Pulmonary artery endothelial cell (primary cell): ENCODE measurements at regions not wholly inside any gene's neighbourhood (a gene's known extent, or its start where the extent isn't known, plus 50 kb on each side); places are given as distances from the start of the nearest gene placed in this dataset.
"Not testable (repeated sequence)": the region's sequence is repeated elsewhere in the genome, so short reads cannot be mapped to it uniquely, and the experiment has no call there.

Source experiments
- DNase-seq: peaks from one replicate; pipeline ENCODE4 v3.0.0-alpha.2; 2011; ENCODE audit warnings: low read depth, low spot score

DNA sequence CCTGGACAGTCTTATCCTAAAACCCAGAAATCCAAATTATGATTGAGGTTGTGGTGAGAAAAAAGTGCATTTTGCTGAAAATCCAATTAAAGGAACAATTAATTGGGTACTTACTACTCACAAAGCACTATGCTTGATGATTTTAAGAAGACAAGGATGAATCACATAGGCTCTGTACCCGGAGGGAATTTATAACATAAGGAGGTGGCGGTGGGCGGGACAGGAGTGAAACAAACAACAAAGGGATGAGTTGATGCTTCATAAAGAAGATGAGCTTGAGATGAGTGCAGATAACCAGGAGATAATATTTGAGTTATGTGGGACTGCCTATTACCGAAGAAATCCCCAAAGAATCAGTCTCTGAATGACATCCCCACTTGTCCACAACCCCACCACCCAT, 171.1 kb upstream of the FZD8 start:
- no peak for DNase-seq

DNA sequence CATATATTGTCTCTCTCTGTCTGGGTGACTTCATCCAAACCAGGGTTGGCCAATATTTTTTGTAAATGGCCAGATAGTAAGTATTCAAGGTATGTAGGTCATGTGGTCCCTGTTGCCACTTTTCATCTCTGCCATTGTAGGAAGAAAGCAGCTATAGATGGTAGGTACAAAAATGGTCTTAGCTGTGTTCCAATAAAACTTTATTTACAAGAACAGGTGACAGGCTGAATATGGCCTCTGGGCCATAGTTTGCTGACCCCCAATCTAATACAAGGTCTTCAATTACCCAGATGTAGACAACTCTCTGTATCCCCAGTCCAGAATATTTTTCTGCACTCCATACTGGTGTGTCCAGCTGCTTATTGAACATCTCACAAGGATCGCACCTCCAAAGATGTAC, 166.2 kb upstream of the FZD8 start:
- no peak for DNase-seq

DNA sequence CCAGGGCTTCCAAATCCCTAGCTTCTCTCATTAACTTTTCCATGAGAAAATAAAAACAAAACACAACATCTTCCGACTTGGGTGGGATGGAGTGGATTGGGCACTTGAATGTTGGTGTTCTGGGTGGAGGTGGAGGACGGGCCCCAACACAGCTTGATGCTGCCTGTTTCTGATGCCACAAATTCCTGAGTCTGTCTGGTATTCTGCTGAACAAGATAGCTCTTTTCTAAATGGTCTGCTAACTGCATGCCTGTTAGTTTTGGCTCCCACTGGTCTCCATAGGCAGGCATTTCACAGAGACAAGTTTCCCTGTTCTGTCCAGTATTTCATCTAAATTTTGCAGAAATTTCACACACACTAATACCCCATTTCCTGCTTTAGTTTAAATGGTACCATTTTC, 160.9 kb upstream of the FZD8 start:
- DNase-seq: no peak

DNA sequence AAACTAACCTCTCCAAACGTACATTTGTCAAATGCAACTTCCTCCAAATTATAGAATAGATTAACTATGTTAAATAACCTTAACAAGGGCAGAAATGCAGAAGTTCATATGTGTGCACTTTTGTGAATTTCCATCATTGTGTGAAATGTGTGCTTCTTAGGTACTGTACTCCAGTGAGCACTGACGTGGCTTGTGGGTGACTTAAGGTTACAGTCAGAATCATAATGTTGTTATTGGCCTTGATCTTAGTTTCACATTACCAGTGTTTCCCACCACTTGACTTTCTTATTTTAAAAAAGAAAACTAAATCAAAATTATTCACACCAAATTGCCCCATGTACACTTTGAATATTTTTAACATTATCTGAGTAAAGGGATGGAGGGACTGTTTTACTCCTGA, 155.1 kb upstream of the FZD8 start:
- DNase-seq: no peak

DNA sequence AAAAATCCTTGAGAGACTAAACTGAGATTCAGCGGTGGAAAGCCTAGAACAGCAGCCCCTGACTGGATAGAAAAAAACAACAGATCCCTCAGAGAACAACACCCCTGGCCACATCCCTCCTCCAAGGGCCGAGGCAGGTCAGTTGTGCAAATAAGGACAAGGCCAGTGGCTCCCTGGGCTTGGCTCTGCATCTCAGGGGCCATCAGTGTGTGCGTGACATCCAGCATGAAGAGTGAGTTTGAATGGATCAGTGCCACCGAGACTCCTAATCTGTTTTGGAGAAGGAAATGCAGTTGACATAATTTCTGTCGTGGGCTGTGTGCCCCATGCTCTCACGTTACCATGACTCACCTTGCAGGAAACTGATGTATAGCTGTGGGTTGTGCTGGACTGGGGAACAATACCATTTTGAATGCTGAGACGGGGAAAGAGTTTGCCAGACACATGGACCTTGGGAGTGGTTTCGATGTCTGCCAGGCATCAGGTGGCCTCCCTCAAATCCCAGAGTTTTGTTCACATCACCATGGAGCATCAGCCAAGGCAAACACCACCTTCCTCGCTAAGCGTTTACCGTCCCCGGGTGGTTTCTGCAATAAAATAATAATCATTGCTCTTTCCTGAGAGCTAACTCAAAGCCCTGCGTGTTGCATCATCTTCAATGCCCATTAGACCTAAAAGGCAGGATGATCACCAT, 153.2 kb upstream of the FZD8 start:
- peak; percentile 35 for DNase-seq

DNA sequence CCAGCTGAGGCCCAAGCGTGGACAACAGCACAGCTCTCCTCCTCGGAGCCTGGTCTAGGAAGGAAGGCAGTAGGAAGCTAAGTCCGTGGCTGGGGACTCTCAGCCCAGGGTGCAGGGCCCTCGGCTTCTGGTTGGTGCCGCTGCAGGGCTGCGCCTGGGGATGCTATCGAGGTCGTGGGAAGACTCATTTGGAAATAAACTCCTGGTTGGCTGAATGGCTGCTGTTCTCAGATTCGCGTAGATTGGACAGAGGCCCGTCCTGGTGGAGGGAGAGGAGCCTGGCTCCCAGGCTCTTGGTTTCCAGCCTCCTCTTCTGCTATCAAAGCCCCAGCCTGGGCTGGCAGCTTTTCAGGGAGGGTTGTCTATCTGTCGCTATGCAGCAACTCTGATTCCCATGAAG, 152.6 kb upstream of the FZD8 start:
- DNase-seq: no peak

DNA sequence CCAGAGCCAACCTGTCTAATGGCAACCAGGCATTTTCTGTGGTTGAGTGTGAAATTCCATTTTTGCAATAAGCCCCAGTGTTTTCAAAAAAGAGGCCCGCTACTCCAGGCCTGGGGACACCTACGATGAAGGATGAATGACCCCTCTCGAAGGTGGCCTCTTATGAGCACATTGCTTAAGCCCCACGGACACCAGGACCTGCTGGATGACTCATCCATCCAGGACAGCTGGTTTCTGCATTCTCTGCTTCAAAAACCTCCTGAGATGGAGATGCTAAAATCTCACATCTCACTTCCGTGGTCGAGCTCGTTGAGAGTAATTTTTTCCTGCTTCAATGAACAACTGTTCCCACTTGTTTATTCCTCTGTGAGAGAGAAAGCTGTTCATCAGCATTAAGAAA, 150.2 kb upstream of the FZD8 start:
- no peak for DNase-seq

DNA sequence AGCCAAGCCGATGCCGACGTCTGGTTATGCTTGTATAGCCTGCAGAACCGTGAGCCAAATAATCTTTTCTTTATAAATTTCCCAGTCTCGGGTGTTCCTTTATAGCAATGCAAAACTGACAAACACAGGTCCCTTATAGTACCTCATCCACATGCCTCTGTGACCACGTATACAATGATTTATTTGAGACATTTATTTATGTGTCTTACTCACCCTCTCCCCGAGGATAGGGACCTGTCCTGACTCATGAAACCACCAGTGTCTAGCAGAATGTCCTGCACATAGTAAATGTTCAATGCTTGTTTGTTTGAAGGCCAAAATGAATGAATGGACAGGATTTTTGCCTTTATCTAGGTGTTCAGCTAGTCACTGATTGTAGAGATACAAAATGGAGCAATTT, 147.9 kb upstream of the FZD8 start:
- DNase-seq: no peak

DNA sequence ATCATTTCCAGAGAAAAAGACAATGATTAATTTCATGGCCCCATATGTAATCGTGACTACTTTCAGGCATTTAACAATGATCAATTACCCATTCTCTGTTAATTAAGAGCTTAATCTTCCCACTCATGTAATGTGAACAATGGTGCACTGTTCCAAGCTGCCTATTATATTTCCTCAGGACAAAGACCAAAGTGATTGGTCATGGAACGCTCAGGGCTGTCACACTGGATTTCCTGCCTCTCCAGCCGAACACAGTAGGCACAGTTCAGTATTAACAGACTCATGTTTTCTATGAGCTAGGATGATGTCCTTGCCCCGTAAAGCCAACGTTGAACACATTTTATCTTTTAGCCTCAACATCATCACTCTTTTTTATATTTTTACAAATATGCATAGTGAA, 142.7 kb upstream of the FZD8 start:
- DNase-seq: no peak

DNA sequence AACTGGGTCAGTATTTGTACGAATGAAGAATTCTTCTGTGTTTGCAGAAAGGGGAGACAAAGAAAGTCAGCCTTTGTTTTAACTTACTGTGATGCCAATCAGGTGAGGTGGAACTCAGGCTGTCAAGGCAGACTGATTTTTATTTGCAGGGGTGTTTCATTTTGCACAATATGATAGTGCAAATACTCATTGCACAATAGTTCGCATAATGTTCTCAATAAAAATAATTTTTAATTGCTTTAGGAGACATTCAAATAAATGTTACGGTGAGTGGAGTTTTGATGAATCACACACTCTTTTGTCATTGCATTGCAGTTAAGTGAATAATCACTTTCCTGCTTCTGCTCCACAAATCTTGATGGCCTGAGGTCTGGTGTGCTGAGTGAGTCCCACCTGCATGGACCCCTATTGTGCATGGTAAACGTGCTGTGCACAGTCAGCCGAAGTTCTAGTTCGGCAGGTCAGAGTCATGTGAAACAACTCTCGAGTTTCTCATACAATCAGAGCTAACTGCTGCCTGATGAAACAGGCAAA, 141.3 kb upstream of the FZD8 start:
- no peak for DNase-seq

DNA sequence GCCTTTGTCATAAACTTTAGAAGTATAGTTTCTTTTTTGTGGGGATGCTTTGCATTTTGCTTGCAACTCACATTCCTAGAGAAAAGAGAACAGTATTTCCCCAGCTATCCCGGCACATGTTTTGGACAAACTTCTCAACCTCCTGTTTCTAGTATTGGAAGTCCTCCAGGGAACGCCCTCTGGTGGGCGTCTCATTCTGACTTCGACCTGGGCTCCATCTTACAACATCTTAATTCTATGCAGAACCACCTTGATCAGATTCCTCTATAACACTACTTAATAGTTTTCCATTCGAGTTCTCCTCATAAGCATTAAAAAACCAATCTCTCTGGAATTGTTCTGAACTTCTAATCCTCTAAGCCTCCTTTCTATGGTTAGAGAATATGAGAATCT, 139.5 kb upstream of the FZD8 start:
- no peak for DNase-seq

DNA sequence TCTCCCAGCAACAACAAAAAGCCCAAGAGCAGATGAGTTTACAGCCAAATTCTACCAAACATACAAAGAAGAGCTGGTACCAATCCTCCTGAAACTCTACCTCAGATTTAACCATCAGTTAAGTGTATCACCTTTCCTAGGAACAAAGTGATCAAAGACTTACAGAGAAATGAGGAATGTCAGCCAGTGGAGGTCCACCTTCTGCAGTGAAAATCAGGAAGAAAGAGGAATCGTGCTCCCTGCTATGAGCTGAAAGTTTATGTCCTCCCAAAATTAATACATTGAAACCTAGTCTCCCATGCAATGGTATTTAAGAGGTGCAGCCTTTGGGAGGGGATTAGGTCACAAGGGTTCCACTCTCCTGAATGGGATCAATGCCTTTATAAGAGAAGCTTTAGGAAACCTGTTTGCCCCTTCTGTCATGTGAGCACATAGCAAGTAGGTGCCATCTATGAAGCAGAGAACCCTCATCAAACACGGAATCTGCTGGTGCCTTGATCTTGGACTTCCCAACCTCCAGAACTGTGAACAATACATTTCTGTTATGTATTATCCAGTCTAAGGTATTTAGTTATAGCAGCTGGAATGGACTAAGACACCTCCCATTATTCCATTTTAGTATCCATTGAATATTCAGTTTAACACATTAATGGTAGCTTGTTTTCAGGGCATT, 139.0 kb upstream of the FZD8 start:
- DNase-seq: no peak

DNA sequence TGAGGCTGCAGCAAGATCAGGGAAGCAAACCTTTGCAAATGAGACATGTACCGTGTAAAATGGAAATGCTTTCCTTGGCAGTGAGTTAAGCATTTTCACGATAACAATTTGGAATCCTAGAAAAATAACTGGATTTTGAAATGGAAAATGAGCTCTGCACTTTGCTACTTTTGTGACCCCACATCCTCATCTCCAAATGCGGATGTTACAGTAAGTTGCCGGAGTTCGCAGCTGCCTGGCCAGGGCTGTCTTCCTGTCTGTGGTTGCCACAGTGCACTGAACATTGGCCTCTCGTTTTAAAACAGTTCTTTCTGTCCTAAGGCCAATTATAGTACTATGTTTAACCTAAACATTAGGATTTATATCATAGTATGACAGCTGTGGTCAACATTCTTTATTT, 136.2 kb upstream of the FZD8 start:
- no peak for DNase-seq

DNA sequence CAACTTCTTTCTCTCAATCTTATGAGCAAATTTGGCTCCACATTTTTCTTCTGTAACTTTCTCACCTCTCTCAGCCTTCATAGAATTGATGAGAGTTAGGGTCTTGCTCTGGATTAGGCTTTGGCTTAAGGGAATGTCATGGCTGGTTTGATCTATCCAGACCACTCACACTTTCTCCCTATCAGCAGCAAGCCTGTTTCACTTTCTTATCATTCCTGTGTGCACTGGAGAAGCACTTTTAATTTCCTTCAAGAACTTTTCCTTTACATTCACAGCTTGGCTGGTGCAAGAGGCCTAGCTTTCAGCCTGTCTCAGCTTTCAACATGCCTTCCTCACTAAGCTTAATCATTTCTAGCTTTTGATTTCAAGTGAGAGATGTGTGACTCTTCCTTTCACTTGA, 134.5 kb upstream of the FZD8 start:
- not testable (repeated sequence) for DNase-seq

DNA sequence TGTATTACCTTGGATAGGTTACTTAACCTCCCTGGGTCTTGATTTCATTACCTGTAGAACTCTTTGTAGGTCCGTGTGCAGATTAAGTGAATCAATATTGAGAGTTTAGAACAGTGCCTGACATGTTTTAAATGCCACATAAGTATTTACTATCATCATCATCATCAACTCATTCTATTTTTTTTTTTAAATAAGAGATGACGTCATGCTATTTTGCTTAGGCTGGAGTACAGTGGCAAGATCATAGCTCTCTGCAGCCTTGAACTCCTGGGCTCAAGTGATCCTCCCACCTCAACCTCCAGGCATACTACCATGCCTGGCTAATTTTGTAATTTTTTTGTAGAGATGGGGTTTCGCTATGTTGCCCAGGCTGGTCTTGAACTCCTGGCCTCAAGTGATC, 132.0 kb upstream of the FZD8 start:
- DNase-seq: no peak

DNA sequence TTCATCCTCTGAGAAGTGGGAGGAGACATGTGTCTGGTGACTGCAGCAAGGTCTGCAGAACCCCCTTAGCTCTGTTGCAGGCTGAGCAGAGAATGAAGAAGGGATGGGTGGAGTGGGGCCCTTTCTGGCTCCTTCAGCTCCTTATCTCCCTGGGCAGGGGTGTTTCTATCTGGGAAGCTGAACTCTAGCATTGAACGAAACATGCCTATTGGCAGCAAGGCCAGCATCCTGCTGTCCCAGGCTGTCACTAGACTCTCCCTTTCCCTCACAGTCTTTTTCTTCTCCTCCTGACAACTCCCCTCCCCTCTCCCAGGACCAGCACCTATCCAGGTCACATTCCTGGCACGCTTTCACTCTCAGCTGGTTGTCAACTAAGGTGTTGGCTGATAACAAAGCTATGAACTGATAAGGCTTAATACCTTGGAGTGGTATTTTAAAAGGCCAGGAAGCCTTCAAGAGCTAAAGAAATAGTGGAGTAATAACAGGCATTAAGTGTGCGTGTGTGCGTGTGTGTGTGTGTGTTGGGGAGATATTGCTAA, 128.8 kb upstream of the FZD8 start:
- no peak for DNase-seq

DNA sequence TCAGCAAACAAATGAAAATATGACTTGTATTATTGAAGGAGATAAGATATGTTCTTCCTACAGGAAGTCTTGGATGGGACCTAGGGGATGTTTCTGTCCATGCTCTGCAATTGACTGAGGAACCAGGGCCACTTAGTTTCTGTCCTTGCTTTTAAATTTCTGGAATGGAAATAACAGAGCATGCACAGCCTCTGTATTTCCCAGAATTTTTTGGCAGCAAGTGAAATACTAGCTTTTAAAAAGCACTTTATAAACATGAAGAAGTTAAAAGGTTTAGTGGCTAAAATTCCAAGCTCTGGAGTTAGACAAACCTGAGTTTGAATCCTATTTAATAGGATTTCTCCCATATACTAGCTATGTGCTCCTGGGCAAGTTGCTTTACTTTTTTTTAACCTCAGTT, 127.7 kb upstream of the FZD8 start:
- DNase-seq: no peak

DNA sequence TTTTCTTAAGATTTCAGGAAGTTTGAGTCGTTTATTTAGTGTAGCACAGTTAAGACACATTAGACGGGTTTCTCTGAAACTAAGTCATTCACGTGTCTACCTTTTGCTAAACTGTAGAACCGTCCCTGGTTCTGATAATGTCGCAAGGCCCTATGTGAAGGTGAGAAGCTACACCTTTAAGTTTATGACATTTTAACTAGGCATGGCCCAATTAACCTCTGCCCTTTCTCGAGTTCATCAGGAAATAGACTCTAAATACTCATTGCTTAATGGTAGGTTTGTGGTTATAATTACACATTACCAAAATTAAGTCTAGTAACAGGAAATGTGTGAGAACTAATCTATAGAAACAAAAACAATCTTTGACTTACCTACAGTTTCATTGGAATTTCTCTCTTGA, 126.6 kb upstream of the FZD8 start:
- no peak for DNase-seq

DNA sequence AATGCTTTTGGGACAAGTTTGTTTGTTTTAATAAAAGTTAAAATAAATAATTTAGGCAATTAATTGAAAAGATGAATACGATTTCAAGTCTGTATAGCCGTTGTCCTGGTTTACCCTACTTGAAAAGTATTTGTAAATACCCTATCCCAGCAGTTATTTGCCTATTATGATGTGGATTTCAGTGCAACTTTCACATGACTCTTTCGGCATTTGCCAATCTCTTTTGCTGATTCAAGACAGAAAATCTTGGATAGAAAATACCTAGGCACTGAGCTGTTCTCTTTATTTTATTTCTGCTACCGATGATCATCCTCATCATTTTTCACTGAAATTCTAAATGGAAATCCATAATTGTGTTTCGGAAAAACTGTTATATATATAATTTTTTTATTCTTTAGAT, 125.9 kb upstream of the FZD8 start:
- DNase-seq: no peak

DNA sequence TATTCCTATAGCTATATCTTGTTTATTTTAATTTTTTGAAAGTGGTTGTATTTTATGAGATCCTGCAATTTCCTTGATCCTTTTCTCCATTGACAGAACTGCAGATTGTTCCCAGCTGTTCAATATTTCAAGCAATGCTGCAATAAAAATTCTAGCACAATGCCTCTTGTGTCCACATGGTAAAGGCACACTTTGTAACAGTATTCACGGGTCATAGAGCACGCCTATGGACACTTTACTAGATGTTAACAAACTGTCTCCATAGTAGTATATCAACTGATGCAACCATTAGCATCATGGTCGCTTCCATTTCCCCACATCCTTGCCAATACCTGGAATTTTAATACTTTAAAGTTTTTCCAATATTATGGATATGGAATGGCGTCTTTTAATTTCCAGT, 123.9 kb upstream of the FZD8 start:
- no peak for DNase-seq

DNA sequence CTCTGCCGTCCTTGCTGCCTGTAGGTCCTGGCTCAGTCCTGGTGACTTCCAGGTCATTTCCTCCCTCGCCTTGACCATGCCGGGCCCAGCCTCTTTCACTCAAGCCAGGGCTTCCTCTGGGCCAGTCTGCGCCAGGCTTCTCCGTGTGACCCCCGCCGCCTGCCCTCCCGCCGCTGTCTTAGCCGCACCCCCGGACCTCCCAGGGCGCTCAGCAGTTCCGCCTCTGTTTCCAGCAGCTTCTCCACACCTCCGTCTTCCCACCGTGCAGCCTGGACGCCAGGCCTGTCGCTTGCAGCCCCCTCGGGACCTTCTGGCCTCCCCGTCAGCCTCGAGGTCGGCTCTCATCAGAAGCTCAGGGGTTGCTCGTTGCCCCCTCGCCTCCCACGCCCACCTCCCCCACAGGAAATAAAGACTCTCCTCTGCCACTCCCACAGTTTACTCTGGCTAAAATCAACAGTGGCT, 123.0 kb upstream of the FZD8 start:
- no peak for DNase-seq

DNA sequence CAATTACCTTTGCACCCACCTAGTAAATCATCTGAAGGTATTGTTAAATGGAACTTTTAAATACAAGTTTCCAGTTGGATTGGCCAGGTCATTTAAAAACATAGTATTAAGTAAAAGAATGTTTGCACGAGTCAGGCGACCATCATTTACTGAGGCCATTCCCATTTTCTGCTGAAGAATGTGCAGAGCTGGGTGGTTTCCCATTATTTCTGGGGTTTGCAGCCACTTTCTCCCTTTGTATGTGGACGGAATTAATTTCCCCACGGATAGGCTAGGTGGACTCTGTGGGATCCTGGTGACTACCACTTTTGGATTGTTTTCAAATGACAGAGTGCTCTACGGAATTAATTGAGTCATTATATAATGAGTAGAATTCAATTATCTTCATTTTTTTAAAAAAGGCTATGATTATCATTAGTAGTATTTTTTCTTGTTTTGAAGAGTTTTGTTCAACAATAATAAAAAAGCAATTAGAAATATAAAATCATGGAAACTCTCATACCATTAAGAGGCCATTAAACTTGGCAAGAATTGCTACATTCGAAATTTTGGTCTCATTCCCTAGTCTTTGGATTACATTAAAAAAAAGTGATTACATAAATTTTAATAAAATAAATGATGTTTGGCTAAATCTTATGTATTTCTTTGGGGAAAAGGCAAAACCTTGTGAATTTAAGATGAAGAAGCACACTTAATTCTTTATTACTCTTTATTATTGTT, 120.4 kb upstream of the FZD8 start:
- no peak for DNase-seq
